ENCODE measurements at regions not wholly inside any gene's neighbourhood (a gene's known extent, or its start where the extent isn't known, plus 50 kb on each side); places are given as distances from the start of the nearest gene placed in this dataset.

GRCh38 chr5:104375345-104375744 lies 812.8 kb upstream of the NUDT12 start:
- TF ChIP-seq ZFP30 (CRISPR knock-in tag; IDR thresholded peaks at IDR 0.05) = no peak
- no peak for TF ChIP-seq TCF4 (CRISPR knock-in tag; IDR thresholded peaks at IDR 0.05; ENCODE audit: borderline replicate concordance)
- no peak for TF ChIP-seq ESRRG (CRISPR knock-in tag; IDR thresholded peaks at IDR 0.05)
- no peak for TF ChIP-seq OSR1 (CRISPR knock-in tag; IDR thresholded peaks at IDR 0.05)
